ENCODE measurements at regions not wholly inside any gene's neighbourhood (a gene's known extent, or its start where the extent isn't known, plus 50 kb on each side); places are given as distances from the start of the nearest gene placed in this dataset.

DNA sequence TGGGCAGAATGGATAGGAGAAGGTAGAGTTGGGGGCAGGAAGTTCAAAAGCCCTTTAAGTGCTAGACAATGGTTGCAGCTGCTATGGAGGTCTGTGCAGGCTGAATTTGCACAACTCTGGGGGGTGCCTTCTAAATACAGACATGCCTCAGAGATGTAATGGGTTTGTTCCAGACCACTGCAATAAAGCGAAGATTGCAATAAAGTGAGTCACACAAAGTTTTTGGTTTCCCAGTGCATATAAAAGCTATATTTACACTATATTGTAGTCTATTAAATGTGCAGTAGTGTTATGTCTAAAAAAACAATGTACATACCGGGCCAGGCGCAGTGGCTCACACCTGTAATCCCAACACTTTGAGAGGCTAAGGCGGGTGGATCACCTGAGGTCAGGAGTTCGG lies 60.5 kb upstream of the MYOCD start:
- no peak for DNase-seq
- Histone ChIP-seq H3K9me3 (no peaks in the 10 kb centered on the region), H3K4me1 (no peaks in the 10 kb centered on the region), H3K27me3 (no peaks in the 10 kb centered on the region), H3K27ac (no peak overlapping the region), H3K36me3 (no peaks in the 10 kb centered on the region), H3K4me3 (no peak overlapping the region)
- TF ChIP-seq, protein P1, sequence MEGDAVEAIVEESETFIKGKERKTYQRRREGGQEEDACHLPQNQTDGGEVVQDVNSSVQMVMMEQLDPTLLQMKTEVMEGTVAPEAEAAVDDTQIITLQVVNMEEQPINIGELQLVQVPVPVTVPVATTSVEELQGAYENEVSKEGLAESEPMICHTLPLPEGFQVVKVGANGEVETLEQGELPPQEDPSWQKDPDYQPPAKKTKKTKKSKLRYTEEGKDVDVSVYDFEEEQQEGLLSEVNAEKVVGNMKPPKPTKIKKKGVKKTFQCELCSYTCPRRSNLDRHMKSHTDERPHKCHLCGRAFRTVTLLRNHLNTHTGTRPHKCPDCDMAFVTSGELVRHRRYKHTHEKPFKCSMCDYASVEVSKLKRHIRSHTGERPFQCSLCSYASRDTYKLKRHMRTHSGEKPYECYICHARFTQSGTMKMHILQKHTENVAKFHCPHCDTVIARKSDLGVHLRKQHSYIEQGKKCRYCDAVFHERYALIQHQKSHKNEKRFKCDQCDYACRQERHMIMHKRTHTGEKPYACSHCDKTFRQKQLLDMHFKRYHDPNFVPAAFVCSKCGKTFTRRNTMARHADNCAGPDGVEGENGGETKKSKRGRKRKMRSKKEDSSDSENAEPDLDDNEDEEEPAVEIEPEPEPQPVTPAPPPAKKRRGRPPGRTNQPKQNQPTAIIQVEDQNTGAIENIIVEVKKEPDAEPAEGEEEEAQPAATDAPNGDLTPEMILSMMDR (IDR thresholded peaks at IDR 0.05): no peak
- TF ChIP-seq EP300 (IDR thresholded peaks at IDR 0.05): no peak
- TF ChIP-seq POLR2A (IDR thresholded peaks at IDR 0.05): no peak
- TF ChIP-seq POLR2AphosphoS5 (IDR thresholded peaks at IDR 0.05): no peak
- 93 to 98% (median 95%) methylated on average over 5 of the region's 5 CpGs for WGBS, 5 donors
- intact Hi-C loops (cut with DNase I; ENCODE audit: low total_unique reads): no loop called here

DNA sequence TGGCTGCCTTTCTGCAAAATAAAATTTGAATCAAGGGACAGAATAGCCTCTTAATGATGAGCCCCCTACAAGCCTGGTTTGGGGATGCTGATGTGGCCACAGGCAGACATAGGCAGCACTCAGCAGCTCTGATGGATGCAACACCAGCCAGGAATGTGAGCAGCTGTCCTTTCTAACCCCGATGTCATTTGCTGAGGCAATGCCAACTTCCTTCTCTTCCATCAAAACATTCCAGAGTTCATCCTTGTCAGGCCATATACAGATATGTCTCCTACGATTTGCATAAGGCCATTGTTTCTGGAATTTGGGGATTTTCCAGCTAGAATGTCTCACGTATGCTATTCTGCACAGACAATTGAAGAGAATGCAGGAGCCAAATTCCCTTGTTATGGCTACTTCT lies 52.1 kb upstream of the MYOCD start:
- intact Hi-C loops (cut with DNase I; ENCODE audit: low total_unique reads): no loop called here
- WGBS, 5 donors: 49 to 57% (median 51%) methylated on average over 3 of the region's 3 CpGs
- H3K27me3 ChIP-seq: no peaks in the 10 kb centered on the region
- H3K4me3 ChIP-seq: no peak overlapping the region
- no peaks in the 10 kb centered on the region for H3K4me1 ChIP-seq
- H3K36me3 ChIP-seq: no peaks in the 10 kb centered on the region
- TF ChIP-seq POLR2AphosphoS5 (IDR thresholded peaks at IDR 0.05) (no peak), EP300 (IDR thresholded peaks at IDR 0.05) (no peak), POLR2A (IDR thresholded peaks at IDR 0.05) (no peak)
- TF ChIP-seq, protein P1 (IDR thresholded peaks at IDR 0.05): no peak
- no peak overlapping the region for H3K27ac ChIP-seq
- DNase-seq: peak in 1 of 2 donors; percentile 12
- H3K9me3 ChIP-seq: no peaks in the 10 kb centered on the region
